Nephron (organoid): ENCODE measurements at regions not wholly inside any gene's neighbourhood (a gene's known extent, or its start where the extent isn't known, plus 50 kb on each side); places are given as distances from the start of the nearest gene placed in this dataset.
A peak's percentile ranks its signal among the peaks of the same experiment; 100 is the strongest.

Experiments
- H3K27ac Mint-ChIP-seq, 3 experiments: 2 replicates each; pipeline ENCODE4 v1.8.0; 2020; ENCODE audit warnings: mixed read lengths in 3 of 3, mild to moderate bottlenecking in 2 of 3, moderate library complexity in 1 of 3
- H3K27me3 Mint-ChIP-seq: 2 replicates; pipeline ENCODE4 v1.8.0; 2021; ENCODE audit warnings: low read depth, mild to moderate bottlenecking, moderate library complexity, mixed read lengths
- H3K36me3 Mint-ChIP-seq: 2 replicates; pipeline ENCODE4 v1.8.0; 2020; ENCODE audit warnings: low read depth, mixed read lengths
- H3K4me1 Mint-ChIP-seq: 2 replicates; pipeline ENCODE4 v1.8.0; 2020; ENCODE audit warnings: mixed read lengths
- H3K4me3 Mint-ChIP-seq, 3 experiments: 2 replicates each; pipeline ENCODE4 v1.8.0; 2020; ENCODE audit warnings: mild to moderate bottlenecking in 3 of 3, mixed read lengths in 3 of 3, moderate library complexity in 2 of 3
- H3K9me3 Mint-ChIP-seq: 2 replicates; pipeline ENCODE4 v1.8.0; 2020; ENCODE audit warnings: mixed read lengths
- TF ChIP-seq, protein P1 (sequence below), 3 experiments: fragments of 200-600 bp; sonication (generic); IDR thresholded peaks; one replicate each; pipeline ENCODE4 v1.5.0; 2021; ENCODE audit warnings: antibody characterized with exemption in 3 of 3; ENCODE audit not compliant: unreplicated experiment in 3 of 3

- Mint-ChIP-seq H3K36me3 (no peaks in the 10 kb centered on the region), H3K27me3 (no peaks in the 10 kb centered on the region), H3K9me3 (peaks cover 7% of the 10 kb centered on the region), H3K27ac (peak overlapping the region; percentile 36 to 79 (median 61)), H3K4me1 (peaks cover 26% of the 10 kb centered on the region), H3K4me3 (no peak overlapping the region)
- TF ChIP-seq, protein P1, sequence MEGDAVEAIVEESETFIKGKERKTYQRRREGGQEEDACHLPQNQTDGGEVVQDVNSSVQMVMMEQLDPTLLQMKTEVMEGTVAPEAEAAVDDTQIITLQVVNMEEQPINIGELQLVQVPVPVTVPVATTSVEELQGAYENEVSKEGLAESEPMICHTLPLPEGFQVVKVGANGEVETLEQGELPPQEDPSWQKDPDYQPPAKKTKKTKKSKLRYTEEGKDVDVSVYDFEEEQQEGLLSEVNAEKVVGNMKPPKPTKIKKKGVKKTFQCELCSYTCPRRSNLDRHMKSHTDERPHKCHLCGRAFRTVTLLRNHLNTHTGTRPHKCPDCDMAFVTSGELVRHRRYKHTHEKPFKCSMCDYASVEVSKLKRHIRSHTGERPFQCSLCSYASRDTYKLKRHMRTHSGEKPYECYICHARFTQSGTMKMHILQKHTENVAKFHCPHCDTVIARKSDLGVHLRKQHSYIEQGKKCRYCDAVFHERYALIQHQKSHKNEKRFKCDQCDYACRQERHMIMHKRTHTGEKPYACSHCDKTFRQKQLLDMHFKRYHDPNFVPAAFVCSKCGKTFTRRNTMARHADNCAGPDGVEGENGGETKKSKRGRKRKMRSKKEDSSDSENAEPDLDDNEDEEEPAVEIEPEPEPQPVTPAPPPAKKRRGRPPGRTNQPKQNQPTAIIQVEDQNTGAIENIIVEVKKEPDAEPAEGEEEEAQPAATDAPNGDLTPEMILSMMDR (IDR thresholded peaks at IDR 0.05; ENCODE audit: unreplicated experiment in 3 of 3): no peak
Measured at GRCh38 chr13:34667286-34668218, 274.5 kb upstream of the NBEA start.

GRCh38 chr13:34671137-34671536 lies 270.9 kb upstream of the NBEA start:
- Mint-ChIP-seq H3K27me3 (no peaks in the 10 kb centered on the region), H3K9me3 (peaks cover 4% of the 10 kb centered on the region), H3K27ac (peak overlapping the region in 2 of 3 experiments; percentile 41 to 55), H3K4me3 (no peak overlapping the region), H3K4me1 (peaks cover 26% of the 10 kb centered on the region), H3K36me3 (no peaks in the 10 kb centered on the region)
- TF ChIP-seq, protein P1 (IDR thresholded peaks at IDR 0.05; ENCODE audit: unreplicated experiment in 3 of 3): no peak

DNA sequence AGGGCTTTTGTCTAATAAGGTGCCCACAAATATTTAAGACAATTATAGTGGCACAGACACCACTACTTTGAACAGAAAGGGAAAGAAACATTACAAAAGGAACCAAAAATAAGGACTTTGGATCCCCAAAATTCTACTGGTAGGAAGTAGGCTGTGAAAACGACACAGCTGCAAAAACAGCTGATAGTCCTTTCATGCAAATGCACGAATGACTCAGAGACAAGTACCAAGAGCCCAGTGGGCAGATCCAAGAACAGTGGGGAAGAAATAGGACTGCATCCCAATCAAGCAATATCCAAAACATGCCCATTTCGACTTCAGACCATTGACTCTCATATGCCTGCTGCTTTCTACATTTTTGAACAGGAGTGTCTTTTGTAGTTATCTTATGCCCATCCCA lies 269.4 kb upstream of the NBEA start:
- Mint-ChIP-seq H3K4me3 (no peak overlapping the region), H3K4me1 (peaks cover 14% of the 10 kb centered on the region), H3K27me3 (no peaks in the 10 kb centered on the region), H3K36me3 (no peaks in the 10 kb centered on the region), H3K9me3 (peaks cover 9% of the 10 kb centered on the region), H3K27ac (no peak overlapping the region)
- TF ChIP-seq, protein P1 (IDR thresholded peaks at IDR 0.05; ENCODE audit: unreplicated experiment in 3 of 3): no peak

DNA sequence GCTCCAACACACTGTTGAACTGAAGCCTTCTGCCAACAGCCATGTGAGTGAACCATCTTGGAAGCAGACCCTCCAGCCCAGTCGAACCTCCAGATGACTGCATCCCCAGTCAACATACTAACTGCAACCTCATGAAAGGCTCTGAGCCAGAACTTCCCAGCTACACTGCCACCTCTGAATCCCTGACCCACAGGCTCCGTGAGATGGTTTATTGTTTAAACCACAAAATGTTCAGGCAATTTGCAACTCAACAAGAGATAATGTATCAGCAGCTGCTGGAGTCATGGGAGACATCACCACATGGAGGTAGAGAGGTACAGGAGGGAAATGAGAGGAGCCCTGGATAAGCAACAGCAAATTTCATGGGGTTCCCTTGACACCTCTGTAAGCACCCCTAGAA lies 266.4 kb upstream of the NBEA start:
- TF ChIP-seq, protein P1 (IDR thresholded peaks at IDR 0.05; ENCODE audit: unreplicated experiment in 3 of 3): no peak
- no peaks in the 10 kb centered on the region for H3K27me3 Mint-ChIP-seq
- H3K9me3 Mint-ChIP-seq: peaks cover 9% of the 10 kb centered on the region
- no peaks in the 10 kb centered on the region for H3K36me3 Mint-ChIP-seq
- H3K27ac Mint-ChIP-seq: no peak overlapping the region
- H3K4me1 Mint-ChIP-seq: peaks cover 7% of the 10 kb centered on the region
- no peak overlapping the region for H3K4me3 Mint-ChIP-seq

DNA sequence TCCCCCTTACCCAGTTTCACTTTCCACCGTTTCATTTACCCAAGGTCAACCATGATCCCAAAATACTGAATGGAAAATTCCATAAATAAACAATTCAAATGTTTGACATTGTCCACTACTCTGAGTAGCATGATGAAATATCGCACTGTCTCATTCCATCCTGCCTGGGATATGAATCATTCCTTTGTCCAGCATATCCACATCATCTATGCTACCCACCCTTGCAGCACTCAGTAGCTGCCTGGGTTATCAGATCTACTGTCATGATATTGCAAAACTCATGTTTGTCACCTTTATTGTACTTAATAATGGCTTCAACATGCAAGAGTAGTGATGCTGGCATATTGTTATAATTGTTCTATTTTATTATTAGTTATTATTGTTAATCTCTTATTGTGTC lies 263.9 kb upstream of the NBEA start:
- H3K36me3 Mint-ChIP-seq: no peaks in the 10 kb centered on the region
- H3K27ac Mint-ChIP-seq: no peak overlapping the region
- H3K4me1 Mint-ChIP-seq: peaks cover 17% of the 10 kb centered on the region
- H3K27me3 Mint-ChIP-seq: no peaks in the 10 kb centered on the region
- no peak overlapping the region for H3K4me3 Mint-ChIP-seq
- peaks cover 5% of the 10 kb centered on the region for H3K9me3 Mint-ChIP-seq
- TF ChIP-seq, protein P1 (IDR thresholded peaks at IDR 0.05; ENCODE audit: unreplicated experiment in 3 of 3): no peak
